Panc1 (cell line): ENCODE measurements at regions not wholly inside any gene's neighbourhood (a gene's known extent, or its start where the extent isn't known, plus 50 kb on each side); places are given as distances from the start of the nearest gene placed in this dataset.

ENCODE experiments used
- POLR2AphosphoS5 ChIP-seq: IDR thresholded peaks from 2 replicates; pipeline ENCODE4 v1.6.1; 2012; ENCODE audit warnings: mild to moderate bottlenecking, low read depth, low read length, moderate library complexity
- TF ChIP-seq, protein P1 (sequence below): fragments of 450-650 bp; IDR thresholded peaks from 2 replicates; pipeline ENCODE4 v1.5.1; 2017; ENCODE audit warnings: mild to moderate bottlenecking

DNA sequence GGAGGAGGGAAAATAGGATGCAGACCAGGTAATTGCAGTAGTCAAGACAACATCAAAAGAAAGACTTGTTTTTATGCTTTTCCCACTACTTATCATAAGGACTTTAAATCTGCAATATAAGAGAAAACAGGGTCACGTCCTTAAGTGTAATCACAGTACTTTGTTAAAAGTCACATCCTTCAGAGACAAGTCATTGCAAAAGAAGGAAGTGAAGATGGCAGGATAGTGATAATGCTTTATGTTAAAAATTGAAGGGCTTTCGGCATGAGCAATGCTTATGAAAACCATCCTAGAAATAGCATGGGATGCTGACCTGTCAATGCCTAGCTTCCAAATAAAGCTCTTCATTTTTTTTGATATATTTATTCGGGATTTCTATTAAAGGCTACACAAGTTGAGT is 110.2 kb upstream of the TENM3 start:
- TF ChIP-seq, protein P1, sequence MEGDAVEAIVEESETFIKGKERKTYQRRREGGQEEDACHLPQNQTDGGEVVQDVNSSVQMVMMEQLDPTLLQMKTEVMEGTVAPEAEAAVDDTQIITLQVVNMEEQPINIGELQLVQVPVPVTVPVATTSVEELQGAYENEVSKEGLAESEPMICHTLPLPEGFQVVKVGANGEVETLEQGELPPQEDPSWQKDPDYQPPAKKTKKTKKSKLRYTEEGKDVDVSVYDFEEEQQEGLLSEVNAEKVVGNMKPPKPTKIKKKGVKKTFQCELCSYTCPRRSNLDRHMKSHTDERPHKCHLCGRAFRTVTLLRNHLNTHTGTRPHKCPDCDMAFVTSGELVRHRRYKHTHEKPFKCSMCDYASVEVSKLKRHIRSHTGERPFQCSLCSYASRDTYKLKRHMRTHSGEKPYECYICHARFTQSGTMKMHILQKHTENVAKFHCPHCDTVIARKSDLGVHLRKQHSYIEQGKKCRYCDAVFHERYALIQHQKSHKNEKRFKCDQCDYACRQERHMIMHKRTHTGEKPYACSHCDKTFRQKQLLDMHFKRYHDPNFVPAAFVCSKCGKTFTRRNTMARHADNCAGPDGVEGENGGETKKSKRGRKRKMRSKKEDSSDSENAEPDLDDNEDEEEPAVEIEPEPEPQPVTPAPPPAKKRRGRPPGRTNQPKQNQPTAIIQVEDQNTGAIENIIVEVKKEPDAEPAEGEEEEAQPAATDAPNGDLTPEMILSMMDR, result no peak
- TF ChIP-seq POLR2AphosphoS5, result no peak
